AG04450 (cell line): ENCODE measurements at regions not wholly inside any gene's neighbourhood (a gene's known extent, or its start where the extent isn't known, plus 50 kb on each side); places are given as distances from the start of the nearest gene placed in this dataset.
"Not testable (repeated sequence)": the region's sequence is repeated elsewhere in the genome, so short reads cannot be mapped to it uniquely, and the experiment has no call there.

Source experiments
- CTCF ChIA-PET: fragments of 300-600, 350-600 bp; formaldehyde crosslinking; extraction: SDS; loops from one replicate; lab custom pipeline; 2022; ENCODE audit warnings: antibody characterized with exemption, inconsistent platforms; lab: Charles Lee
- POLR2A ChIA-PET: fragments of 350-600 bp; formaldehyde crosslinking; extraction: SDS; loops from one replicate; lab custom pipeline; 2021; ENCODE audit warnings: antibody characterized with exemption, inconsistent platforms; lab: Yijun Ruan, JAX
- DNase-seq: peaks from one replicate; pipeline ENCODE4 v3.0.0-alpha.2; 2011; ENCODE audit warnings: low read depth, low spot score
- H3K27ac ChIP-seq: one replicate; pipeline ENCODE4 v1.5.1; 2012; ENCODE audit warnings: low read depth, low read length, control low read depth
- H3K27me3 ChIP-seq: one replicate; pipeline ENCODE4 v1.6.0; 2012; ENCODE audit warnings: low read length; ENCODE audit not compliant: control insufficient read depth, insufficient read depth
- H3K4me3 ChIP-seq: 2 replicates; pipeline ENCODE4 v1.5.1; 2011; ENCODE audit warnings: mild to moderate bottlenecking, low read depth, low read length, control low read depth
- H3K9me3 ChIP-seq: 2 replicates; pipeline ENCODE4 v1.5.1; 2012; ENCODE audit warnings: low read length; ENCODE audit not compliant: control insufficient read depth, insufficient read depth
- TF ChIP-seq, protein P1 (sequence below): IDR thresholded peaks from 2 replicates; pipeline ENCODE4 v1.5.1; 2011; ENCODE audit warnings: low read depth, low read length, control low read depth, inconsistent platforms

DNA sequence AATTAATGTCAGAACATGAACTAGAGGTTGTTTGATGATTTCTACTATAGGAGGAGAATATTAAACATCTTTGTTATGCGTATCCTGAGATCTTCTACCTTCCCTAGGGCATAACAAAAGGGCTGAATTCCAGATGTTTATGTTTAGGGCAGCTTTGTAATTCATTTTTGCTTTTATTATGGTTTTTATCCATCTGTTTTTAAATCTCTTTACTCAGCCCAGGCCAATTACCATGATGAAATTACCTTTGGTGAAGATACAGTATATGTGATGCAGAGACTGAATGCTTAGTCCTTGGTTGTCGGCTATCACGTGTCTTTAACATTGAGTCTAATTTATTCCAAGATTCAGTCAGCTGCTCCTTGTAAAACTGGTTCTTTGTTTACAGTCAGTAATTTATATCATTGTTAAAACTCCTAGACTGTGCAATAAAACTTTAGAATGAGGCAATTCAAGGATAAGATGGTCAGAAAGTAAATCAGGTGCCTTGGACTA, 176.9 kb downstream of the CTH start:
- TF ChIP-seq, protein P1, sequence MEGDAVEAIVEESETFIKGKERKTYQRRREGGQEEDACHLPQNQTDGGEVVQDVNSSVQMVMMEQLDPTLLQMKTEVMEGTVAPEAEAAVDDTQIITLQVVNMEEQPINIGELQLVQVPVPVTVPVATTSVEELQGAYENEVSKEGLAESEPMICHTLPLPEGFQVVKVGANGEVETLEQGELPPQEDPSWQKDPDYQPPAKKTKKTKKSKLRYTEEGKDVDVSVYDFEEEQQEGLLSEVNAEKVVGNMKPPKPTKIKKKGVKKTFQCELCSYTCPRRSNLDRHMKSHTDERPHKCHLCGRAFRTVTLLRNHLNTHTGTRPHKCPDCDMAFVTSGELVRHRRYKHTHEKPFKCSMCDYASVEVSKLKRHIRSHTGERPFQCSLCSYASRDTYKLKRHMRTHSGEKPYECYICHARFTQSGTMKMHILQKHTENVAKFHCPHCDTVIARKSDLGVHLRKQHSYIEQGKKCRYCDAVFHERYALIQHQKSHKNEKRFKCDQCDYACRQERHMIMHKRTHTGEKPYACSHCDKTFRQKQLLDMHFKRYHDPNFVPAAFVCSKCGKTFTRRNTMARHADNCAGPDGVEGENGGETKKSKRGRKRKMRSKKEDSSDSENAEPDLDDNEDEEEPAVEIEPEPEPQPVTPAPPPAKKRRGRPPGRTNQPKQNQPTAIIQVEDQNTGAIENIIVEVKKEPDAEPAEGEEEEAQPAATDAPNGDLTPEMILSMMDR: no peak
- ChIA-PET POLR2A (no interaction called here), CTCF (interaction anchor here (0.6 kb wide), 1 partner anchor 452 kb away, joined by 4 read pairs; no protein-coding TSS in a partner anchor)
- Histone ChIP-seq H3K9me3 (no peaks in the 10 kb centered on the region), H3K27me3 (no peaks in the 10 kb centered on the region), H3K27ac (no peak overlapping the region), H3K4me3 (no peak overlapping the region)
- DNase-seq: no peak

DNA sequence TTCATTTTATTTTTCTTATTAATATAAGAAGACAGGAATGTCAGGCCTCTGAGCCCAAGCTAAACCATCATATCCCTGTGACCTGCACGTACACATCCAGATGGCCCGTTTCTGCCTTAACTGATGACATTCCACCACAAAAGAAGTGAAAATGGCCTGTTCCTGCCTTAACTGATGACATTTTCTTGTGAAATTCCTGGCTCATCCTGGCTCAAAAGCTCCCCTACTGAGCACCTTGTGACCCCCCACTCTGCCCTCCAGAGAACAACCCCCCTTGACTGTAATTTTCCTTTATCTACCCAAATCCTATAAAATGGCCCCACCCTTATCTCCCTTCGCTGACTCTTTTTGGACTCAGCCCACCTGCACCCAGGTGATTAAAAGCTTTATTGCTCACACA, 182.5 kb downstream of the CTH start:
- DNase-seq, H3K27ac ChIP-seq, H3K9me3 ChIP-seq, CTCF ChIA-PET, H3K4me3 ChIP-seq, POLR2A ChIA-PET, H3K27me3 ChIP-seq: not testable (repeated sequence)

DNA sequence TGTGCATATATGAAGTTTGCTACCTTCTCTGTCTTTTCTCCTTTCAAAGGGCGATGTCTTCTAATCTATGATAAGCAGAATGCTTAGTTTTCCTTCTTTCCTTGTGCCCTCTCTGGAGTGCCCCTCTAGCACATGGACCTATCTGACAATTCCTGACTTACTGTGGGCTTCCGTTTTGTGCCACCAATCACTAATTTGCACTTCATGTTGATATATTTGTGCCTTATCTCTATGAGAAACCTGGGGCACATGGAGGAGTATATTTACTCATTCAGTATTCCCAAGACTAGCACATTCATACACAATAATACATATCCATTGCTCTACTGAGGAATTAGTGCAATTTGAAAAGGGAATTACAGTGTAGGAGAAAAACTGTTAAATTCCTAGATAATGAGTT, 197.7 kb downstream of the CTH start:
- POLR2A ChIA-PET: no interaction called here
- CTCF ChIA-PET: no interaction called here

DNA sequence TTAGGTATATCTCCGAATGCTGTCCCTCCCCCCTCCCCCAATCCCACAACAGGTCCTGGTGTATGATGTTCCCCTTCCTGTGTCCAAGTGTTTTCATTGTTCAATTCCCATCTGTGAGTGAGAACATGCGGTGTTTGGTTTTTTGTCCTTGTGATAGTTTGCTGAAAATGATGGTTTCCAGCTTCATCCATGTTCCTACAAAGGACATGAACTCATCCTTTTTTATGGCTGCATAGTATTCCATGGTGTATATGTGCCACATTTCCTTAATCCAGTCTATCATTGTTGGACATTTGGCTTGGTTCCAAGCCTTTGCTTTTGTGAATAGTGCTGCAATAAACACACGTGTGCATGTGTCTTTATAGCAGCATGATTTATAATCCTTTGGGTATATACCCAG, 199.1 kb downstream of the CTH start:
- POLR2A ChIA-PET, H3K27me3 ChIP-seq, CTCF ChIA-PET, H3K4me3 ChIP-seq, H3K9me3 ChIP-seq, H3K27ac ChIP-seq, DNase-seq: not testable (repeated sequence)

More for the DNA sequence above, 197.7 kb downstream of the CTH start:
- Histone ChIP-seq H3K27me3 (no peaks in the 10 kb centered on the region), H3K9me3 (no peaks in the 10 kb centered on the region), H3K27ac (no peak overlapping the region), H3K4me3 (no peak overlapping the region)
- DNase-seq: no peak
- TF ChIP-seq, protein P1: no peak

DNA sequence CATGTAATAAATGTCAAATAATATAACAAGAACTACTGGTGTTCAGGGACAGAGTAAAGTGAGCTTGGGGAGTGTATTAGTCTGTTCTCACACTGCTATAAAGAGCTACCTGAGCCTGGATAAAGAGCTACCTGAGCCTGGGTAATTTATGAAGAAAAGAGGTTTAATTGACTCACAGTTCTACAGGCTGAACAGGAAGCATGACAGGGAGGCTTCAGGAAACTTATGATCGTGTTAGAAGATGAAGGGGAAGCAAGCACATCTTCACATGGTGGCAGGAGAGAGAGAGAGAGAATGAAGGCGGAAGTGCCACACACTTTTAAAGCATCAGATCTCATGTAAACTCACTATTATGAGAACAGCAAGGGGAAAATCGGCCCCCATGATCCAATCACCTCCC, 205.9 kb downstream of the CTH start:
- POLR2A ChIA-PET: no interaction called here
- CTCF ChIA-PET: no interaction called here
- H3K27ac ChIP-seq: no peak overlapping the region

DNA sequence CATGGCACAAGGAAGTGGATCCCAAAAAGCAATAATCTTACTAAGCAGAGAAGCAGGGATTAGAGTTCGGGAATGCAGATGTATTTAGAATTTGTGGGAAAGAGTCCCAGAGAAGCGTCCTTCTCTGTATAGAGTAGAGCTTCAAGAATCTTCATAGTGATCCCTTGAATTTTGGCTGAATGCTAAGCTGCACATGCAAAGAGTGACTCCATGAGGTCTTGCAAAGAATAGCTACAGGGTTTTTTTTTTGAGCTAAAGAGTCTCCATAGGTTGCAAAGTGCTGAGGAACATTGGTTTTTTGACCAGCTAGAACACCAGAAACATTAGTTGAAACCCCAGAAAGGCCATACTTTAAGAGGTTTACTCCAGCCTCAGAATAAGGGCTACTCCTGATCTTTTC, 206.7 kb downstream of the CTH start:
- Histone ChIP-seq H3K27me3 (no peaks in the 10 kb centered on the region), H3K9me3 (no peaks in the 10 kb centered on the region), H3K4me3 (no peak overlapping the region), H3K27ac (no peak overlapping the region)
- POLR2A ChIA-PET: no interaction called here
- no peak for DNase-seq
- CTCF ChIA-PET: interaction anchor here (1.1 kb wide), 1 partner anchor 89 kb away, joined by 4 read pairs; no protein-coding TSS in a partner anchor
- TF ChIP-seq, protein P1: no peak

More for the DNA sequence above, 205.9 kb downstream of the CTH start:
- TF ChIP-seq, protein P1: no peak
- Histone ChIP-seq H3K9me3 (no peaks in the 10 kb centered on the region), H3K27me3 (no peaks in the 10 kb centered on the region), H3K4me3 (no peak overlapping the region)
- DNase-seq: no peak
